OCI-LY1 (cell line): ENCODE measurements at regions not wholly inside any gene's neighbourhood (a gene's known extent, or its start where the extent isn't known, plus 50 kb on each side); places are given as distances from the start of the nearest gene placed in this dataset.

Experiments
- H2AFZ ChIP-seq: fragments of 200-600 bp; sonication (generic), shearing (Covaris generic); 2 replicates; pipeline ENCODE4 v1.6.0; 2014; ENCODE audit warnings: antibody characterized with exemption, mild to moderate bottlenecking, low read length
- H3F3A ChIP-seq: fragments of 200-600 bp; sonication (generic), shearing (Covaris generic); 2 replicates; pipeline ENCODE4 v1.6.0; 2014; ENCODE audit warnings: mild to moderate bottlenecking, antibody characterized with exemption, low read length, moderate library complexity; ENCODE audit not compliant: insufficient read depth
- H3K27ac ChIP-seq: fragments of 200-600 bp; sonication (generic); 2 replicates; pipeline ENCODE4 v1.5.1; 2014; ENCODE audit warnings: low read length, mixed run types, mild to moderate bottlenecking, low read depth; ENCODE audit not compliant: poor library complexity, severe bottlenecking
- H3K27me3 ChIP-seq: fragments of 200-600 bp; sonication (generic); 2 replicates; pipeline ENCODE4 v1.6.0; 2014; ENCODE audit warnings: antibody characterized with exemption, mild to moderate bottlenecking, low read length, moderate library complexity; ENCODE audit not compliant: insufficient read depth
- H3K36me3 ChIP-seq: fragments of 200-600 bp; sonication (generic); 2 replicates; pipeline ENCODE4 v1.6.1; 2014; ENCODE audit warnings: mild to moderate bottlenecking, antibody characterized with exemption, low read length, moderate library complexity, mixed read lengths; ENCODE audit not compliant: insufficient read depth
- H3K4me1 ChIP-seq: fragments of 200-600 bp; sonication (generic); 2 replicates; pipeline ENCODE4 v1.5.1; 2014; ENCODE audit warnings: mild to moderate bottlenecking, low read length, moderate library complexity; ENCODE audit not compliant: insufficient read depth, severe bottlenecking
- H3K4me2 ChIP-seq: fragments of 200-600 bp; sonication (generic), shearing (Covaris generic); 2 replicates; pipeline ENCODE4 v1.6.1; 2014; ENCODE audit warnings: low read length
- H3K4me3 ChIP-seq: fragments of 200-600 bp; sonication (generic); 2 replicates; pipeline ENCODE4 v1.5.1; 2014; ENCODE audit warnings: low read length, low read depth, mild to moderate bottlenecking, mixed read lengths; ENCODE audit not compliant: poor library complexity, severe bottlenecking
- H3K79me2 ChIP-seq: fragments of 200-600 bp; shearing (Covaris generic); 2 replicates; pipeline ENCODE4 v1.6.1; 2016; ENCODE audit warnings: mixed run types, low read length, mixed read lengths; ENCODE audit not compliant: insufficient read depth
- H3K9ac ChIP-seq: fragments of 200-600 bp; sonication (generic), shearing (Covaris generic); 2 replicates; pipeline ENCODE4 v1.6.1; 2014; ENCODE audit warnings: mild to moderate bottlenecking, low read length, mixed read lengths
- H3K9me2 ChIP-seq: fragments of 200-600 bp; sonication (generic), shearing (Covaris generic); 2 replicates; pipeline ENCODE4 v1.6.1; 2014; ENCODE audit warnings: low read depth, mild to moderate bottlenecking, low read length, mixed read lengths
- H3K9me3 ChIP-seq: fragments of 200-600 bp; shearing (Covaris generic); 2 replicates; pipeline ENCODE4 v1.6.1; 2014; ENCODE audit warnings: low read length, mixed read lengths
- H4K20me1 ChIP-seq: fragments of 200-600 bp; sonication (generic), shearing (Covaris generic); 2 replicates; pipeline ENCODE4 v1.6.0; 2016; ENCODE audit warnings: mild to moderate bottlenecking, low read length; ENCODE audit not compliant: insufficient read depth
- CTCF ChIP-seq: fragments of 200-600 bp; sonication (generic), shearing (Covaris generic); IDR thresholded peaks from 2 replicates; pipeline ENCODE4 v1.5.1; 2017; ENCODE audit warnings: mild to moderate bottlenecking, antibody characterized with exemption, low read length, moderate library complexity, mixed read lengths
- EZH2 ChIP-seq: fragments of 200-600 bp; sonication (generic), shearing (Covaris generic); IDR thresholded peaks from 2 replicates; pipeline ENCODE4 v1.8.0; 2017; ENCODE audit warnings: borderline replicate concordance, mixed run types, mild to moderate bottlenecking, antibody characterized with exemption, low read length, moderate library complexity, mixed read lengths

- Histone ChIP-seq H3K79me2 (no peaks in the 10 kb centered on the region), H3K36me3 (no peaks in the 10 kb centered on the region), H3K4me2 (no peak overlapping the region), H3K9me2 (no peaks in the 10 kb centered on the region), H3K9ac (no peak overlapping the region), H3K4me1 (no peaks in the 10 kb centered on the region), H2AFZ (no peak overlapping the region), H3K9me3 (no peaks in the 10 kb centered on the region), H3K4me3 (no peak overlapping the region), H3K27me3 (no peaks in the 10 kb centered on the region), H3K27ac (no peak overlapping the region), H4K20me1 (no peaks in the 10 kb centered on the region), H3F3A (no peaks in the 10 kb centered on the region)
- TF ChIP-seq CTCF (no peak), EZH2 (no peak)
Observed at GRCh38 chr4:164413743-164414142, 340.2 kb upstream of the SMIM31 start.

GRCh38 chr4:164423819-164424218 lies 330.1 kb upstream of the SMIM31 start:
- H4K20me1 ChIP-seq, result no peaks in the 10 kb centered on the region
- H3K9me2 ChIP-seq, result no peaks in the 10 kb centered on the region
- H3K79me2 ChIP-seq, result no peaks in the 10 kb centered on the region
- H3F3A ChIP-seq, result no peaks in the 10 kb centered on the region
- no peak overlapping the region for H3K9ac ChIP-seq
- no peak overlapping the region for H3K4me2 ChIP-seq
- H3K36me3 ChIP-seq, result no peaks in the 10 kb centered on the region
- H3K9me3 ChIP-seq, result no peaks in the 10 kb centered on the region
- no peak overlapping the region for H2AFZ ChIP-seq
- no peaks in the 10 kb centered on the region for H3K27me3 ChIP-seq
- no peak overlapping the region for H3K27ac ChIP-seq
- no peak for TF ChIP-seq CTCF
- TF ChIP-seq EZH2, result no peak
- no peaks in the 10 kb centered on the region for H3K4me1 ChIP-seq
- H3K4me3 ChIP-seq, result no peak overlapping the region

GRCh38 chr4:164424846-164425245 lies 329.1 kb upstream of the SMIM31 start:
- H3K36me3 ChIP-seq, result no peaks in the 10 kb centered on the region
- no peak overlapping the region for H3K4me3 ChIP-seq
- H3K9me3 ChIP-seq, result no peaks in the 10 kb centered on the region
- no peaks in the 10 kb centered on the region for H3F3A ChIP-seq
- H3K9me2 ChIP-seq, result no peaks in the 10 kb centered on the region
- no peak overlapping the region for H3K27ac ChIP-seq
- no peaks in the 10 kb centered on the region for H3K79me2 ChIP-seq
- H3K27me3 ChIP-seq, result no peaks in the 10 kb centered on the region
- TF ChIP-seq CTCF (no peak), EZH2 (no peak)
- H3K4me1 ChIP-seq, result no peaks in the 10 kb centered on the region
- H2AFZ ChIP-seq, result no peak overlapping the region
- no peaks in the 10 kb centered on the region for H4K20me1 ChIP-seq
- H3K9ac ChIP-seq, result no peak overlapping the region
- H3K4me2 ChIP-seq, result no peak overlapping the region
